ENCODE measurements at regions not wholly inside any gene's neighbourhood (a gene's known extent, or its start where the extent isn't known, plus 50 kb on each side); places are given as distances from the start of the nearest gene placed in this dataset.

DNA sequence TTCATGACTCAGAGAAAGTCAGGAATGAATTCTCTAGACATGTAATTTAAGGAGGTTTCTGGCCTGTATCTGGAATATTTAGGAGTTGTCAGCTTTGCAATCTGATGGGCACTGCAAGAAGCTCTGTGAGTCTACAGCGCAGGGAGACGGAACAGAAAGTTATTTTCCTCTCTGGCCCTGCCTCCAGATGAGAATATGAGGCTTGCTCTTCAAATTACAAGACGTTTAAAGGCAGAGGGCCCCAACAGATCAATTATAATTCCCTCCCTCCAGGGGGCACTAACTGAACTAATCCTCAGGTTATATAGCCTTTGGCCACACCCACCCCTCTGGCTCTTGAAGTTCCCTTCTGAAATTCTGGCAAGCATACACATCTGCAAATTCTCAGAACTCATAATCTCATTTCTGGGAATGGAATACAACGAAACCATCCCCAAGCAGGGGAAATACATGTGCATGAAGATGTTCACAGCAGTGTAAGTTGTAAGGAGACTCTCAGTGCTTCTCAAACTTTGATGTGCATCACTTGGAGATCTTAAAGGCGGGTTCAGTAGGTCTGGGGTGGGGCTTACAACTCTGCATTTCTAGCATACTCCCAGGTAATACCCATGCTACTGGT, 307.6 kb downstream of the CWC27 start:
- intact Hi-C loops (cut with DNase I, micrococcal nuclease) = no loop called here
- ATAC-seq (peak; percentile 65), DNase-seq (peak in 1 of 3 donors; percentile 56)
- Histone ChIP-seq H3K9me3 (no peaks in the 10 kb centered on the region), H3K4me3 (no peak overlapping the region), H3K4me1 (ENCODE audit: low read depth) (no peaks in the 10 kb centered on the region), H3K36me3 (ENCODE audit: low read depth) (no peaks in the 10 kb centered on the region)
- TF ChIP-seq, protein P1, sequence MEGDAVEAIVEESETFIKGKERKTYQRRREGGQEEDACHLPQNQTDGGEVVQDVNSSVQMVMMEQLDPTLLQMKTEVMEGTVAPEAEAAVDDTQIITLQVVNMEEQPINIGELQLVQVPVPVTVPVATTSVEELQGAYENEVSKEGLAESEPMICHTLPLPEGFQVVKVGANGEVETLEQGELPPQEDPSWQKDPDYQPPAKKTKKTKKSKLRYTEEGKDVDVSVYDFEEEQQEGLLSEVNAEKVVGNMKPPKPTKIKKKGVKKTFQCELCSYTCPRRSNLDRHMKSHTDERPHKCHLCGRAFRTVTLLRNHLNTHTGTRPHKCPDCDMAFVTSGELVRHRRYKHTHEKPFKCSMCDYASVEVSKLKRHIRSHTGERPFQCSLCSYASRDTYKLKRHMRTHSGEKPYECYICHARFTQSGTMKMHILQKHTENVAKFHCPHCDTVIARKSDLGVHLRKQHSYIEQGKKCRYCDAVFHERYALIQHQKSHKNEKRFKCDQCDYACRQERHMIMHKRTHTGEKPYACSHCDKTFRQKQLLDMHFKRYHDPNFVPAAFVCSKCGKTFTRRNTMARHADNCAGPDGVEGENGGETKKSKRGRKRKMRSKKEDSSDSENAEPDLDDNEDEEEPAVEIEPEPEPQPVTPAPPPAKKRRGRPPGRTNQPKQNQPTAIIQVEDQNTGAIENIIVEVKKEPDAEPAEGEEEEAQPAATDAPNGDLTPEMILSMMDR (IDR thresholded peaks at IDR 0.05) = no peak

DNA sequence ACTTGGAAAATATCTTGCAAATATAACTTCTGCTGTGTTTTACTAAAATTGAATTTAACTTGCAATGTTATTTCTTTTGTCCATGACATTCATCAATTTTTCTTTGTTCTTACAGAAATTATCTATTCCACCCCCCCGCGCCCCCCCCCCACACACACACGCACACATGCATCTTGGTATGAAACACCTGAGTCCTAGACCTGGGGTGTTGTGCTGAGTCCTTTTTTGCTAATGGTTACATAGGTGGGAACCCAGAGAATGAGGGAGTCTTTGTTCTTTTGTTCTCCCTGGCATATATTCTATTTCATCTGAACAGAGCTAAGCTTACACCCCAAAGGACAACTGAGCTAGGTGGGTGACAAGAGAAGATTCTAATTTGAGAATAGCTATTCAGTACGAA, 308.9 kb downstream of the CWC27 start:
- Histone ChIP-seq H3K4me3 (no peak overlapping the region), H3K36me3 (ENCODE audit: low read depth) (no peaks in the 10 kb centered on the region), H3K4me1 (ENCODE audit: low read depth) (no peaks in the 10 kb centered on the region), H3K9me3 (no peaks in the 10 kb centered on the region)
- TF ChIP-seq, protein P1 (IDR thresholded peaks at IDR 0.05) = no peak
- intact Hi-C loops (cut with DNase I, micrococcal nuclease) = no loop called here
- no peak for ATAC-seq
- no peak for DNase-seq

DNA sequence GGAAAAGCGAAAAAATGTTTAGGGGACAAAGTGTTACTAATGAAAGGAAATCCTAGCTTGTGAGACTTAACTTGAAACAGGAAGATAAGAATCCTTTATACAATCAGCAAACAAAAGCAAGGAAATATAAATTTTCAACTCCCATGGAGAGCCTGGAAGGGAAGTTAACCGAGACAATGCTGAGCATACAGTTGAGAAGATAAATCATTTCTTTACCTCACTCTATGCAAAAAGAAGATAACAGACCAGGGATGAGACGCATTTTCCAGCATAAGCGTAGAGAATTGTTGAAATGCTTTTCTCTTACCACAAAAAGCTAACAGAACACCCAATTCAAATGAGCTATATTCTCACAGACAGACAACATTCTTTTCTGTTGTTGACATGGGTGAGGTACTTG, 309.6 kb downstream of the CWC27 start:
- H3K4me3 ChIP-seq = no peak overlapping the region
- intact Hi-C loops (cut with DNase I, micrococcal nuclease) = no loop called here
- DNase-seq = no peak
- H3K36me3 ChIP-seq (ENCODE audit: low read depth) = no peaks in the 10 kb centered on the region
- H3K9me3 ChIP-seq = no peaks in the 10 kb centered on the region
- ATAC-seq = no peak
- TF ChIP-seq, protein P1 (IDR thresholded peaks at IDR 0.05) = no peak
- no peaks in the 10 kb centered on the region for H3K4me1 ChIP-seq (ENCODE audit: low read depth)

DNA sequence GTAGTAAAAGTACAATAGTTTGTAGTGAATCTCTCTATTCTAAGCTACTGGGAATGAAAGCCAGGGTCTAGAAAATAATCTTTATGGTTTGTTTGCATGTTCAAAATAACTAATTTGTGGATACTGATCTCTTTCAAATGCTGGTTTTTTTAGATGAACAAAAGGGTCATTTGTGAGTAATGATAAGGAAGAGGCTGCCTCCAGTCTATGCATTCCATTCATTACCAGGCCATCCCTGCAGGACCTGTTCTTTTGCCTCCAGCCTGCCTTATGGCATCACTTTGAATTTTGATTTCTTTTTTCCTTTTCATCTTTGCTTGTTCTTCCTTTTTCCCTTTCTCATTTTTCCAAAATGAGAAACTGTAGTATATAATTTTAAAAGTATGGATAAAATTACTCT, 312.3 kb downstream of the CWC27 start:
- TF ChIP-seq, protein P1 (IDR thresholded peaks at IDR 0.05) = no peak
- intact Hi-C loops (cut with DNase I, micrococcal nuclease) = no loop called here
- H3K36me3 ChIP-seq (ENCODE audit: low read depth) = no peaks in the 10 kb centered on the region
- no peak for DNase-seq
- H3K9me3 ChIP-seq = no peaks in the 10 kb centered on the region
- no peaks in the 10 kb centered on the region for H3K4me1 ChIP-seq (ENCODE audit: low read depth)
- H3K4me3 ChIP-seq = no peak overlapping the region
- no peak for ATAC-seq

DNA sequence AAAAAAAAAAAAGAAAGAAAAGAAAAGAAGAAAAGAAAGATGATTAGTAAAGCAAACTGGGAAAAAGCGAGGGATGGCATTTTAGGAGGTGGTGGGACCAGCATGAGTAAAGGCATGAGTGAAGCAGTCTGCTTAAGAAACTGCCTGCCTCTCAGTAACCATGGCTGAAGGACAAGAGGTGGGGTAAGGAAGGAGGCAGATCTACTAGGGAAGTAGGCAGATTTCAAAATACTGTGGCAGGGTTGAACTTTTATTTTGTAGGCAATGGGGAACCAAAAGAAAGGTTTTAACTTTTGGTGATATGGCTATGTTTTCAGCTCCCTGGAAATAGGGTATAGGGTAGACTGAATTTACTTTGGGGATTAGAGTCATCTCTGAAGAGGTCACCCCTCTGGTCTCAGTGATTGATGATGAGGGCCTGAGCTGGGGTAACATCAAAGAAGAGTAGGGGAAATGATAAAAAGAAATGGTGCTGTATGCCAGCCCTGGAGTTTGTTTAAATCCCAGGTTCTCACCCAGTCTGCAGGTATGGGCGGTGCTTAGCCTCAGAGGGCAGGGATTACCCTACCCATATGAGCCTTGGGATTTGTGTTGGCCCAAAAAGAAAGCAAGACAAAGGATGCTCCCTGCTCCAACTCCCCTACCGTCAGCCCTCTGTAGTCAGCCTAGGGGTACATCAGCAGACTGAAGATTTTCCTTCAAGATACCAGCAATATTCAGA, 316.2 kb downstream of the CWC27 start:
- TF ChIP-seq, protein P1 (IDR thresholded peaks at IDR 0.05) = no peak

More for the DNA sequence above, 316.2 kb downstream of the CWC27 start:
- H3K4me3 ChIP-seq = no peak overlapping the region
- no peaks in the 10 kb centered on the region for H3K9me3 ChIP-seq
- no peaks in the 10 kb centered on the region for H3K4me1 ChIP-seq (ENCODE audit: low read depth)
- H3K36me3 ChIP-seq (ENCODE audit: low read depth) = no peaks in the 10 kb centered on the region
- no peak for DNase-seq
- ATAC-seq = no peak
- intact Hi-C loops (cut with DNase I, micrococcal nuclease) = no loop called here
